IMR-90 (cell line): ENCODE measurements at regions not wholly inside any gene's neighbourhood (a gene's known extent, or its start where the extent isn't known, plus 50 kb on each side); places are given as distances from the start of the nearest gene placed in this dataset.

Source experiments
- ATAC-seq: fragments of 200-7000 bp; cut with Tn5 transposase; 2 replicates; pipeline ENCODE4 v1.9.1; 2020; ENCODE audit warnings: low read depth, mild to moderate bottlenecking, moderate library complexity
- BruUV-seq: library from RNA; stranded (reverse); fragments of 400-500 nt; replicated peaks from 2 replicates; lab custom pipeline; 2021; lab: Mats Ljungman, UMichigan
- CTCF ChIA-PET: fragments of 300-600 bp; formaldehyde crosslinking; extraction: SDS; loops from one replicate; lab custom pipeline; 2021; ENCODE audit warnings: antibody characterized with exemption; lab: Yijun Ruan, JAX
- POLR2A ChIA-PET: fragments of 300-600 bp; sonication (Branson Sonifier 250); formaldehyde crosslinking; loops from one replicate; lab custom pipeline; 2022; ENCODE audit warnings: antibody characterized with exemption; ENCODE audit not compliant: unreplicated experiment; lab: Charles Lee
- DNase-seq: peaks from one replicate; pipeline ENCODE4 v3.0.0; 2013
- H2AFZ ChIP-seq: replicated peaks from 2 replicates; pipeline ENCODE3; 2013; ENCODE audit warnings: low read length, mild to moderate bottlenecking; ENCODE audit not compliant: poor library complexity
- H2AK5ac ChIP-seq: 2 replicates; pipeline ENCODE4 v1.6.1; 2013; ENCODE audit warnings: low read depth, low read length, inconsistent platforms
- H2AK9ac ChIP-seq: replicated peaks from 2 replicates; pipeline ENCODE3; 2013; ENCODE audit warnings: mild to moderate bottlenecking, low read depth, low read length, moderate library complexity; ENCODE audit not compliant: poor library complexity
- H2BK120ac ChIP-seq: 2 replicates; pipeline ENCODE4 v1.6.1; 2013; ENCODE audit warnings: low read depth, low read length, inconsistent platforms
- H2BK15ac ChIP-seq: 3 replicates; pipeline ENCODE4 v1.6.1; 2013; ENCODE audit warnings: low read depth, low read length, inconsistent platforms
- H2BK20ac ChIP-seq: 2 replicates; pipeline ENCODE4 v1.6.1; 2013; ENCODE audit warnings: low read depth, mild to moderate bottlenecking, inconsistent platforms, low read length, moderate library complexity
- H2BK5ac ChIP-seq: 2 replicates; pipeline ENCODE4 v1.6.1; 2013; ENCODE audit warnings: mild to moderate bottlenecking, low read depth, low read length, inconsistent platforms; ENCODE audit not compliant: poor library complexity, severe bottlenecking
- H3K14ac ChIP-seq: replicated peaks from 2 replicates; pipeline ENCODE4 v1.6.1; 2013; ENCODE audit warnings: low read depth, low read length, inconsistent platforms
- H3K18ac ChIP-seq: 2 replicates; pipeline ENCODE4 v1.6.1; 2013; ENCODE audit warnings: low read depth, low read length, control low read depth
- H3K23ac ChIP-seq: 2 replicates; pipeline ENCODE4 v1.6.1; 2013; ENCODE audit warnings: low read depth, low read length, inconsistent platforms
- H3K27ac ChIP-seq: 2 replicates; pipeline ENCODE4 v1.5.1; 2013; ENCODE audit warnings: mild to moderate bottlenecking, control low read depth, low read length; ENCODE audit not compliant: insufficient read depth
- H3K27me3 ChIP-seq: 2 replicates; pipeline ENCODE4 v1.6.1; 2013; ENCODE audit warnings: low read length; ENCODE audit not compliant: control insufficient read depth, insufficient read depth
- H3K36me3 ChIP-seq: 2 replicates; pipeline ENCODE4 v1.6.1; 2013; ENCODE audit warnings: low read length, mixed read lengths; ENCODE audit not compliant: control insufficient read depth, insufficient read depth
- H3K4ac ChIP-seq: 2 replicates; pipeline ENCODE4 v1.6.1; 2013; ENCODE audit warnings: low read depth, low read length, inconsistent platforms
- H3K4me1 ChIP-seq: 2 replicates; pipeline ENCODE4 v1.6.1; 2013; ENCODE audit warnings: low read length, mixed read lengths; ENCODE audit not compliant: control insufficient read depth, insufficient read depth
- H3K4me2 ChIP-seq: 2 replicates; pipeline ENCODE4 v1.6.1; 2013; ENCODE audit warnings: low read depth, mild to moderate bottlenecking, control low read depth, low read length, moderate library complexity
- H3K4me3 ChIP-seq: 2 replicates; pipeline ENCODE4 v1.5.1; 2013; ENCODE audit warnings: low read depth, mild to moderate bottlenecking, control low read depth, low read length, moderate library complexity; ENCODE audit not compliant: insufficient read depth
- H3K56ac ChIP-seq: 2 replicates; pipeline ENCODE4 v1.6.1; 2013; ENCODE audit warnings: low read length, inconsistent platforms; ENCODE audit not compliant: insufficient read depth; ENCODE audit errors: extremely low read depth
- H3K79me1 ChIP-seq, 2 experiments: 2 replicates each; pipeline ENCODE4 v1.6.1; 2013; ENCODE audit warnings: low read length in 2 of 2, inconsistent platforms in 1 of 2, low read depth in 1 of 2
- H3K9ac ChIP-seq: 2 replicates; pipeline ENCODE4 v1.6.1; 2013; ENCODE audit warnings: low read depth, low read length, control low read depth
- H3K9me1 ChIP-seq: 2 replicates; pipeline ENCODE4 v1.6.1; 2013; ENCODE audit warnings: low read length, inconsistent platforms; ENCODE audit not compliant: insufficient read depth
- H3K9me3 ChIP-seq: 2 replicates; pipeline ENCODE4 v1.6.1; 2013; ENCODE audit warnings: low read length; ENCODE audit not compliant: control insufficient read depth, insufficient read depth
- H4K20me1 ChIP-seq: 2 replicates; pipeline ENCODE4 v1.6.1; 2013; ENCODE audit warnings: low read length, inconsistent platforms; ENCODE audit not compliant: insufficient read depth
- H4K5ac ChIP-seq: 2 replicates; pipeline ENCODE4 v1.6.1; 2013; ENCODE audit warnings: mild to moderate bottlenecking, low read depth, low read length, control low read depth
- H4K8ac ChIP-seq, 2 experiments: 2 replicates each; pipeline ENCODE4 v1.6.1; 2013; ENCODE audit warnings: low read depth in 2 of 2, low read length in 2 of 2, control low read depth in 1 of 2, inconsistent platforms in 1 of 2
- H4K91ac ChIP-seq: 2 replicates; pipeline ENCODE4 v1.6.1; 2013; ENCODE audit warnings: low read depth, low read length, inconsistent platforms; ENCODE audit not compliant: insufficient read depth
- CHD1 ChIP-seq: IDR thresholded peaks from 2 replicates; pipeline ENCODE4 v1.6.1; 2012; ENCODE audit warnings: low read depth, low read length, improper control_type of control experiment
- SMC3 ChIP-seq: fragments of 150-350 bp; IDR thresholded peaks from 2 replicates; pipeline ENCODE4 v1.6.1; 2016; ENCODE audit warnings: low read depth, mild to moderate bottlenecking, antibody characterized with exemption, low read length, moderate library complexity
- WGBS, 2 experiments: methylation state at CpG; one replicate each; pipeline versions ENCODE4 v1.1.5 to v1.1.7; 2013; ENCODE audit warnings: missing lambda C conversion rate in 2 of 2; ENCODE audit not compliant: insufficient read length in 1 of 2; ENCODE audit errors: extremely low coverage in 2 of 2; 5-methylcytosine and 5-hydroxymethylcytosine counted together
- dilution Hi-C: fragments of 300-500 bp; cut with HindIII; formaldehyde crosslinking; loops from one replicate; pipeline ENCODE4 v1.14.3; 2018; ENCODE audit warnings: low sequenced_read_pairs; ENCODE audit not compliant: unreplicated experiment
- in situ Hi-C: fragments of 300-500 bp; cut with MboI; formaldehyde crosslinking; loops from 3 replicates; pipeline ENCODE4 v1.14.3; 2019; ENCODE audit warnings: low sequenced_read_pairs, inconsistent platforms, mixed read lengths
- intact Hi-C: fragments of 100-400 bp; cut with micrococcal nuclease; formaldehyde crosslinking; loops from 2 replicates; pipeline ENCODE4 v1.10.0; 2022

- BruUV-seq: no TSS peak
- no peak overlapping the region for H3K14ac ChIP-seq
- H2BK120ac ChIP-seq: no peak overlapping the region
- H3K4me1 ChIP-seq: no peaks in the 10 kb centered on the region
- H4K20me1 ChIP-seq: no peaks in the 10 kb centered on the region
- ATAC-seq (no peak), DNase-seq (no peak)
- dilution Hi-C loops: no loop called here
- no peaks in the 10 kb centered on the region for H3K36me3 ChIP-seq
- H4K5ac ChIP-seq: no peak overlapping the region
- ChIA-PET POLR2A (no interaction called here), CTCF (interaction anchor here (0.6 kb wide), 1 partner anchor 28 kb away, joined by 4 read pairs; no protein-coding TSS in a partner anchor)
- H3K27me3 ChIP-seq: no peaks in the 10 kb centered on the region
- H3K4me3 ChIP-seq: no peak overlapping the region
- H2BK20ac ChIP-seq: no peak overlapping the region
- TF ChIP-seq SMC3: no peak
- TF ChIP-seq CHD1: no peak
- H3K23ac ChIP-seq: no peak overlapping the region
- H2BK15ac ChIP-seq: no peak overlapping the region
- H3K4me2 ChIP-seq: no peak overlapping the region
- H2AK5ac ChIP-seq: no peak overlapping the region
- H4K8ac ChIP-seq: no peak overlapping the region
- H3K9me1 ChIP-seq: no peaks in the 10 kb centered on the region
- no peak overlapping the region for H2AFZ ChIP-seq
- H3K18ac ChIP-seq: no peak overlapping the region
- no peak overlapping the region for H2AK9ac ChIP-seq
- no peak overlapping the region for H3K56ac ChIP-seq
- intact Hi-C loops: no loop called here
- in situ Hi-C loops: no loop called here
- no peak overlapping the region for H3K27ac ChIP-seq
- H3K9ac ChIP-seq: no peak overlapping the region
- no peak overlapping the region for H4K91ac ChIP-seq
- no CpG with 5 or more reads among the region's 2 CpGs for whole genome bisulfite sequencing, 2 experiments
- no peak overlapping the region for H2BK5ac ChIP-seq
- no peaks in the 10 kb centered on the region for H3K79me1 ChIP-seq
- no peak overlapping the region for H3K4ac ChIP-seq
- 0 out of 2 replicates have a peak, but pooled peaks cover 2% of the 10 kb centered on the region for H3K9me3 ChIP-seq
Measured at GRCh38 chr1:60553730-60554129, 480.2 kb upstream of the C1orf87 start.
